ENCODE measurements at regions not wholly inside any gene's neighbourhood (a gene's known extent, or its start where the extent isn't known, plus 50 kb on each side); places are given as distances from the start of the nearest gene placed in this dataset.

- Histone ChIP-seq H3K9me2 (ENCODE audit: insufficient read depth, low read length) (no peaks in the 10 kb centered on the region), H3K36me3 (ENCODE audit: insufficient read depth, low read length) (no peaks in the 10 kb centered on the region), H4K20me1 (ENCODE audit: insufficient read depth, low read length) (no peaks in the 10 kb centered on the region), H3K4me1 (ENCODE audit: insufficient read depth, low read length, poor library complexity, severe bottlenecking) (no peaks in the 10 kb centered on the region), H2AFZ (ENCODE audit: low read length) (no peak overlapping the region), H3K9me3 (ENCODE audit: low read length) (no peaks in the 10 kb centered on the region), H3K4me2 (ENCODE audit: low read length) (no peak overlapping the region), H3K79me2 (ENCODE audit: insufficient read depth, low read depth, low read length) (no peaks in the 10 kb centered on the region), H3K4me3 (ENCODE audit: low read depth, low read length, poor library complexity, severe bottlenecking) (no peak overlapping the region), H3K27ac (ENCODE audit: low read depth, low read length, poor library complexity, severe bottlenecking) (no peak overlapping the region)
- no TSS peak for BruUV-seq (replicated peaks)
- ChIA-PET POLR2A (no interaction called here), CTCF (ENCODE audit: unreplicated experiment) (no interaction called here)
- no peak for DNase-seq (ENCODE audit: low spot score)
- TF ChIP-seq EZH2phosphoT487 (IDR thresholded peaks at IDR 0.05; ENCODE audit: borderline replicate concordance, low read depth, low read length) (no peak), CTCF (conservative IDR thresholded peaks at IDR 0.05; ENCODE audit: low read length) (no peak)
- intact Hi-C loops (cut with micrococcal nuclease; ENCODE audit: unreplicated experiment): loop anchor here (5.0 kb wide), 2 partner anchors 743 to 988 kb away; no protein-coding TSS in a partner anchor
These were observed 132.7 kb upstream of the RAP2B start for GRCh38 chr3:153029350-153029749.

DNA sequence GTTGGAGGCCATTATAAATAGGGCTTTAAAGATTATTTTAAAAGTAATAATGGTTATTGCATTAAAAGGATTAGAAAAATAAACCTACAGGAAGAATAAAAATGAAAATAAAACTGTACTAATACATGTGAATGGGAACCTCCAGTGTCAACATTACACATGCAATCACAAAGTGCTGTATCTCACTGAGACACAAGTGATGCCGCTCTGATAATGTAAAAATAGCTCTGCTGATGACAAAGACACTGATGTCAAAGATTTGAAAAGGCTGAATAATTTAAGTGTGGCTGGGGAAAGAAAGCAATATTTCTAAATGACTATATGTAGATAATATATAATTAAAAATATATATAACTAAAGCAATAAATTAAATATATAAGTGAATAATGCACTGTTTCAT is 129.1 kb upstream of the RAP2B start:
- no peak for DNase-seq (ENCODE audit: low spot score)
- Histone ChIP-seq H4K20me1 (ENCODE audit: insufficient read depth, low read length) (no peaks in the 10 kb centered on the region), H3K9me3 (ENCODE audit: low read length) (no peaks in the 10 kb centered on the region), H3K4me2 (ENCODE audit: low read length) (no peak overlapping the region), H3K4me1 (ENCODE audit: insufficient read depth, low read length, poor library complexity, severe bottlenecking) (no peaks in the 10 kb centered on the region), H2AFZ (ENCODE audit: low read length) (no peak overlapping the region), H3K27ac (ENCODE audit: low read depth, low read length, poor library complexity, severe bottlenecking) (no peak overlapping the region), H3K79me2 (ENCODE audit: insufficient read depth, low read depth, low read length) (no peaks in the 10 kb centered on the region), H3K4me3 (ENCODE audit: low read depth, low read length, poor library complexity, severe bottlenecking) (no peak overlapping the region), H3K9me2 (ENCODE audit: insufficient read depth, low read length) (no peaks in the 10 kb centered on the region), H3K36me3 (ENCODE audit: insufficient read depth, low read length) (no peaks in the 10 kb centered on the region)
- POLR2A ChIA-PET: interaction anchor here (1.1 kb wide), 1 partner anchor 10 kb away, joined by 4 read pairs; no protein-coding TSS in a partner anchor
- TF ChIP-seq CTCF (conservative IDR thresholded peaks at IDR 0.05; ENCODE audit: low read length) (no peak), EZH2phosphoT487 (IDR thresholded peaks at IDR 0.05; ENCODE audit: borderline replicate concordance, low read depth, low read length) (no peak)
- no TSS peak for BruUV-seq (replicated peaks)
- intact Hi-C loops (cut with micrococcal nuclease; ENCODE audit: unreplicated experiment): no loop called here
- CTCF ChIA-PET (ENCODE audit: unreplicated experiment): no interaction called here

DNA sequence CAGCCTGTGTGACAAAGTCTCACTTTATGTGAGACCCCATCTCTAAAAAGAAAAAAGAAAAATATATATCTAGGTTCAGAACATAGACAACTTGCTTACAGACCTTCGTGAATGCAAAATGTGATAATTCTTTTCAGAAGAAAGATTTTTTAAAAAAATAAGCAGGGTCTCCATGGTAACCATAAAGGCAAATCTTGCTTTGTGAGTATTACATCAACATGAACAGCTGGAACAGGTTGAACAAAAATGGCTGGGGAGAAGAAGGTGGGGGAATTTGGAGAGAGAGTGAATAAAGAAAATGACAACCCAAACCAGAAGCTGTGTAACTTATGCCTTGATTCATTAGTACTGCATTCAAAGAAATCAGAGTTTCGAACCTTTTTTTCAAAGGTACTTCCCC is 125.2 kb upstream of the RAP2B start:
- ChIA-PET POLR2A (interaction anchor here (1.0 kb wide), 1 partner anchor 123 kb away, joined by 3 read pairs; no protein-coding TSS in a partner anchor), CTCF (ENCODE audit: unreplicated experiment) (no interaction called here)
- H3K36me3 ChIP-seq (ENCODE audit: insufficient read depth, low read length): no peaks in the 10 kb centered on the region
- no peak overlapping the region for H2AFZ ChIP-seq (ENCODE audit: low read length)
- TF ChIP-seq EZH2phosphoT487 (IDR thresholded peaks at IDR 0.05; ENCODE audit: borderline replicate concordance, low read depth, low read length): no peak
- TF ChIP-seq CTCF (conservative IDR thresholded peaks at IDR 0.05; ENCODE audit: low read length): no peak
- no peak for DNase-seq (ENCODE audit: low spot score)
- no peaks in the 10 kb centered on the region for H4K20me1 ChIP-seq (ENCODE audit: insufficient read depth, low read length)
- H3K27ac ChIP-seq (ENCODE audit: low read depth, low read length, poor library complexity, severe bottlenecking): no peak overlapping the region
- H3K9me3 ChIP-seq (ENCODE audit: low read length): no peaks in the 10 kb centered on the region
- H3K4me1 ChIP-seq (ENCODE audit: insufficient read depth, low read length, poor library complexity, severe bottlenecking): no peaks in the 10 kb centered on the region
- BruUV-seq (replicated peaks): no TSS peak
- H3K4me2 ChIP-seq (ENCODE audit: low read length): no peak overlapping the region
- H3K4me3 ChIP-seq (ENCODE audit: low read depth, low read length, poor library complexity, severe bottlenecking): no peak overlapping the region
- H3K9me2 ChIP-seq (ENCODE audit: insufficient read depth, low read length): no peaks in the 10 kb centered on the region
- H3K79me2 ChIP-seq (ENCODE audit: insufficient read depth, low read depth, low read length): no peaks in the 10 kb centered on the region
- intact Hi-C loops (cut with micrococcal nuclease; ENCODE audit: unreplicated experiment): no loop called here

Measured in OCI-LY7 (cell line).